NCI-H748 (cell line): ENCODE measurements at regions not wholly inside any gene's neighbourhood (a gene's known extent, or its start where the extent isn't known, plus 50 kb on each side); places are given as distances from the start of the nearest gene placed in this dataset.
"Not testable (repeated sequence)": the region's sequence is repeated elsewhere in the genome, so short reads cannot be mapped to it uniquely, and the experiment has no call there.

Experiments
- DNase-seq: peaks from one replicate; lab custom pipeline; 2025; ENCODE audit not compliant: unreplicated experiment; lab: John Stamatoyannopoulos, UW

DNA sequence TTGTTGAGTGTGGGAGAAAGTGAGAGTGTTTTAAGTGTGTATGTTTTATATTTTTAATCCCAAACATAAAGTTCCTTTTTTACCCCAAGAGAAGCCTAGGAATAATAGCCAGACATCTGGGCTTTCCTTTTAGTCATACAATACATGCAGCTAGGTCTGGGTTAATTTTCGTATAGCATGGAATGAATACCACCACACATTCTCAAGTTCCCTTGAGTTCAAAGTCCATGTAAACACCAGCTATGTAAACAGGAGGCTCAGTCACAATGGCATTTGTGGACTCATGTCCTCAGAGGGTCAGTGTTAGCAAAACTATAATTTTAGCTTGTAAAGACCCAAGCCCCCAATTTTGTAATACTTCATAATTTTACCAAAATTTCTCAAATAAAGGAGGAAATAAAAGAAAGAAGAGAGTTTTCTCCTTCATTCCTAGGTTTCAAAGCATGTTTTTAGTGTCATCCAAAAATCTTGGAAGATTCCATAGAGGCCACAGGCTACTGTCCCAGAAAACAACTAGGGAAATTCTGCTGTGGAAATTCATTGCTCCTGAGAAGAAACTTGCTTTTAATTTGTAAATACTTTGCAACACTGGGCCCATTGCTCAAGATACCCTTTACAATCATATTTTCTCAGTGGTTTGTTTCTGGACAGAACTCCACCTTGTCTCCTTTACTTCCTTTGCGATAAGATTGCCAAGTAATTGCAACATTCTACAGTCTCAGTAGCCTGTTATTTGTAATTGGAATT is 671.2 kb downstream of the COL12A1 start:
- DNase-seq = no peak

- no peak for DNase-seq
Observed at GRCh38 chr6:74519163-74519562, 686.7 kb downstream of the COL12A1 start.

DNA sequence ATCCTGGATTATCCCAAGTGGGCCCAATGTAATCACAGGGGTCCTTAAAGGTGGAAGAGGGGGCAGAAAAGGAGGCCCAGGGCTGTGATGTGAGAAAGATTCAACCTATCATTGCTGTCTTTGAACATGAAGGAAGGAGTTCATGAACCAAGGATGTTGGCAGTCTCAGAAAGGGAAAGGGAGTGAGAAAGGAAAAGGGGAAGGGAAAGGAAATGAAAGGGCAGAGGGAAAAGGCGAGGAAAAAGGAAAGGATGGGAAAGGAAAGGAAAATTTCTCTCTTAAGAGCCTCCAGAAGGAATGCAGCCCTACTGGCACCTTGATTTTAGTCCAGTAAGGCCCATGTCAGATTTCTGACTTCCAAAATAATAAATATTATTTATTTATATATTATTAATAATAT is 687.8 kb downstream of the COL12A1 start:
- no peak for DNase-seq

GRCh38 chr6:74510878-74511277 is 695.0 kb downstream of the COL12A1 start:
- DNase-seq = no peak

- no peak for DNase-seq
Observed at GRCh38 chr6:74507649-74508048, 698.2 kb downstream of the COL12A1 start.

DNA sequence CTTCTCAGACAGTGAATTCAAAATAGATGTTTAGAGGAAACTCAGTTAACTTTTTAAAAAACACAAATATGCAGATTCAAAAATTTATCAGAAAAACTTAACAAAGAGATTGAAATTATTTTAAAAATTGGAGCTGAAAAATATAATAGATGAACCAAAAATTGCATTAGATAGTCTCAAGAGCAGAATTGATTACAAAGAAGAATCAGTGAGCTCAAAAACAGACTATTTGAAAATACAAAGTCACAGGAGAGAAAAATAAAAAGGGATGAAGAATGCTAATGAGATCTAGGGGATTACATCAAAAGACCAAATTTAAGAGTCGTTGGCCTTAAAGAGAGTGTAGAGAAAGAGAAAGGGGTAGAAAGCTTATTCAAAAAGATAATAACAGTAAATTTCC is 700.5 kb downstream of the COL12A1 start:
- no peak for DNase-seq

GRCh38 chr6:74504941-74505340 is 700.9 kb downstream of the COL12A1 start:
- no peak for DNase-seq

- DNase-seq = no peak
Observed at GRCh38 chr6:74492587-74492986, 713.3 kb downstream of the COL12A1 start.

DNA sequence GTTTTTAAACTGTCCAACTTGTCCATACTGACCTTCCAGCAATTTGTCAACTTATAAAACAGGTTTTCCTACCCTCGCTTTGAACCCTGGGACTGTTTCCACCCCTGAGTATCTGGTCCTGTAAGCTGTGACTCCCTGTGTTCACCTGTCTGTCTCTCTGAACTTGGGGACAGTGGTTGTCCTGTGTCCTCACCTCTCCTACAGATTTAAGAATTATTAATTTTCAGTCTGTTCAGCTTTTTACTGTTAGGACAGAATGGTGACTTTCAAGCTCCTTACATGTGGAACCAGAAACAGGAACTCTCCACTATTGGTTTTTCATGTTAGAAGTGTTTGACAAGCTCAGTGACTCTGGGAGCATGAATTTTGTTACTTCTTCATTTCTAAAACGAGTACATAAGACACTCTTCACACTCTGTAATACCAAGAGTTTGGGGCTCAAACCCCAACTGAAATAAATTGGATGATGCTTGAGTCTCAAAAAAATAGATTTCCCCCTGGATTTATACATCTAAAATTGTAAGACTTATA is 713.9 kb downstream of the COL12A1 start:
- no peak for DNase-seq

- DNase-seq = not testable (repeated sequence)
Observed at GRCh38 chr6:74488726-74489125, 717.1 kb downstream of the COL12A1 start.

DNA sequence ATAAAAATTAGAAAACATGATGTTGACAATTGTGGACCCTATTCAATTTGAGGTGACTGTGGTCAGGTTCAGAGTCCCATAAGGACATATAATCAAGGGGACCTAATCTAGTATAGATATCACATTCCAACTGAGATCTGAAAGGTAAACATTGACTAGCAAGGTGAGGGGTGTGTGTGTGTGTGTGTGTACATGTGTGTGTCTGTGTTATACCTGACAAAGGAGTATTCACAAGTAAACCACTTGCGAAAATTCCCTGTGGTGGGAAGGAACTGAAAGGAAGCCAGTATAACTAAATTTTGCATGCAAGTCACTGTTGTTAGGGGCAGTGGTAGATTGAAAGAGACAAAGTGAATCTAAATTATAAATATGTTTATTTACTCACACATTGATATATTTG is 723.7 kb downstream of the COL12A1 start:
- DNase-seq = no peak

DNA sequence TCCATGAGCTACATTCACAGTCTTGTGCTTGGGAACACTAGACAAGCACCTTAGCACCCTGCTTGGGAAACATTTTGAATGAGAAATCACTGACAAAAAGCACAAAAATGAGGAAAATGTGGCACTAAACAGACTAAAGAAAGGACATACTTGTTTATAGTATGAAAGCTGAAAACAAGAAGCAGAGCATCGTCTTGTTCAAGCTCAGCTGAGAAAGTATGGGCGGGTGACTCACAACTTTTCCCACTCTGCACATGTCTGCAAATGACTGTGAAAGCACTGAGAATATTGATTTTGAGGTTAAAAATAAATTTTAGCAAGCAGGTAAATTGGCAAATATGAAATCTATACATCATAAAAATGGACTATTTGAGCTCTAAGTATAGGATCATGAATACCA is 725.3 kb downstream of the COL12A1 start:
- no peak for DNase-seq

GRCh38 chr6:74479960-74480359 is 725.9 kb downstream of the COL12A1 start:
- DNase-seq = no peak

DNA sequence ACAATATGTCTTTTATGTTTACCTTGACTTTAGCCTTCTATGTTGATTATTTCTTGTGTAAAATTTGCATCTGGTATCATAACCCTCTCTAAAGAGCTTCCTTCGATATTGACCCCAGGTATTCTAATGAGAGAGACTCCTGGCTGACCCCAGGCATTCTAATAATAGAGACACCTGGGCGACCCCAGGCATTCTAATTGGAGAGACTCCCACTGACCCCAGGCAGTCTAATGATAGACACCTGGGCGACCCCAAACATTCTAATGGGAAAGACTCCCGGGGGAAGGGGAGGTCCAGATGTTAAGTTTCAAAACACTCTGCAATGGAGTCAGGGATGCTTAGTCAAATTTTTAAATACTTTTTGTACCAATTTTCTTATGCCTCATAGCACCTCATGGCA is 726.4 kb downstream of the COL12A1 start:
- DNase-seq = no peak

GRCh38 chr6:74474046-74474445 is 731.8 kb downstream of the COL12A1 start:
- DNase-seq = not testable (repeated sequence)

GRCh38 chr6:74468552-74468951 is 737.3 kb downstream of the COL12A1 start:
- DNase-seq = not testable (repeated sequence)

DNA sequence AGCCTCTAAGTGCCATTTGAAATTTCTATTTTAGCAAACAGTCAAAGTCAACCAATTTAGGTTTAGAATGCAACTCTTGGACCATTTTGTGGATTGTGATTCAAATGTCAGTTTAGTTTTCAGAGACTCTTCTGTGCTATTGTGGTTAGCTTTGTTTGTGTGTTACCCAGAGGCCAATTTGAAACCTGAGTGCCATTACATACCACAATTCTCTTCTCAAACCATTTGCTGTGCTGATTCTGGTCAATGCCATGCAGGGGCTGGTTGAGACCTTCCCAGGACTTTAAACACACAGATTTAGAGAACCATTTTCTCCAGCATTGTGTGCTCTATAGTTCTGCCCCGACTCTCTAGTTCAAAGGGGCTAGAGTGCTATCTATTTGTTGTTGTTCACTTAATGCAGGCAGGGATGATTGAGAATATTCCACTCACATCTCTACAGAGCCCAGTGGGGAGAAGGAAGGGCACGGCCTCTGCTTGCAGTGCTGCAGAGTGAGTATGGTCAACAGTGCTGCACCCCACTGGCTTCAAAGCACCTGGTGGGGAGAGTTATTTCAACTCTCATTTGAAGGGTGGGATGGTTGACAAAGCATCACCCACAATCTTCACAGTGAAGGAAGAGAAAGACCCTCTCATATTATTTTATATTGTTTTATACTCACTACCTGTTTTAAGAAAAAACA is 738.2 kb downstream of the COL12A1 start:
- no peak for DNase-seq

- DNase-seq = no peak
Observed at GRCh38 chr6:74466572-74466971, 739.3 kb downstream of the COL12A1 start.

DNA sequence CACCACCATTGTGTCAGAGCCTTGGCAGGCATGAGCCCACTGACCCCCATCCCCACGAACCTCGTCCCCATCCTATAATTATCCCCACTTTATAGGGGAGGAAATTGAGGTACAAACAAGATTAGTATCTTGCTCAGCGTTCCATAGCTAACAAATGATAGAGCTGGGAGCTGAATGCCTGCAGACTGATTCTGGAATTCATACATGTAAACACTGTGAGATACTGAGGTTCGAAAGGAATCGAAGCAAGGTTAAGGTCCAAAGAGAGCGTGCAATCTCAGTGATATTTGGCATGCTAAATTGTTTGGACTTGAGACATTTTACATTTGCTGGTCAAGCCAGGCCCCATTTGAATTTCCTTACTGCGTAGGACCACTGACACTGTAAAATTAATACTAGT is 746.6 kb downstream of the COL12A1 start:
- no peak for DNase-seq

- peak; percentile 14 for DNase-seq
Observed at GRCh38 chr6:74458536-74458935, 747.3 kb downstream of the COL12A1 start.

- DNase-seq = no peak
Observed at GRCh38 chr6:74455786-74456185, 750.1 kb downstream of the COL12A1 start.

- no peak for DNase-seq
Observed at GRCh38 chr6:74451953-74452352, 753.9 kb downstream of the COL12A1 start.
